GM21723 (cell line): ENCODE measurements at regions not wholly inside any gene's neighbourhood (a gene's known extent, or its start where the extent isn't known, plus 50 kb on each side); places are given as distances from the start of the nearest gene placed in this dataset.
"Not testable (repeated sequence)": the region's sequence is repeated elsewhere in the genome, so short reads cannot be mapped to it uniquely, and the experiment has no call there.

Source experiments
- ATAC-seq: cut with Tn5 transposase; IDR thresholded peaks from one replicate; pipeline ENCODE4 v1.9.1; 2021; ENCODE audit warnings: mild to moderate bottlenecking, moderate library complexity; ENCODE audit not compliant: unreplicated experiment

GRCh38 chr3:147661916-147662315 is 252.8 kb downstream of the ZIC1 start:
- ATAC-seq: no peak

DNA sequence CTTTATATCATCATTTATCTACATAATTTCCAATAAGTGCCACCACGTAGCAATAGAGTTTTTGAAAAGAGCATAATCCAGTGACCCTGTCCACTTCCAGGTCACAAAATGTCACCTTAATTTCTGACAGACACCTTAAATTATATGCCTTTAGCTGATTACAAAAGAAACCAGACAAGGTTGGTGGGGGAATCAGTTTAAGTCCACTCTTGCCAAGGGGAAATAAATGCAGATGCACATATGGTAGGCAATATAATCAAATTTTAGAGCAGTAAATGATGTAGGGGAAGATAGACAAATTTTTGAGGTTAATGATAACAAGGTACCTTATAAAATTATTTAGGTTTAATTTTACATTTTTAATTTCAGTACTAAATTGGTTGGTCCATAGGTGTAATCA is 253.5 kb downstream of the ZIC1 start:
- no peak for ATAC-seq

- ATAC-seq: no peak
These were observed 259.9 kb downstream of the ZIC1 start for GRCh38 chr3:147669077-147669476.

DNA sequence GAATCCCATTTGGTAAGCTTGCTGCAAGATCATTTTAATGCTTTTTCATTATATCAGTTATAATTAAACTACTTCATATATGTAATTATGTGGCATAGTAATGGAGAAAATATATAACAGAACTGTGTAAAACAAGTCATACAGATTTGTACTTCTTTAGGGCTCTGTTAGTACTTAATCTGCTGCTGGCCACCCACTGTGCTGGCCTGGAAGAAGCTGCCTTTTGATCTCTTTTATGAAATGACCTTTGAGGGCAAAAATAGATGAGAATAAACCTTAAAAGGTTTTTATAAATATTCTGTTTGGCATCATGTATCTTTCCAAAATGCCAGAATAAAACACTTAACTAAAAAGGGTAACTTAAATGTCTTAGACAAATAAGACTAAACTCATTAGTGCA is 262.9 kb downstream of the ZIC1 start:
- no peak for ATAC-seq

DNA sequence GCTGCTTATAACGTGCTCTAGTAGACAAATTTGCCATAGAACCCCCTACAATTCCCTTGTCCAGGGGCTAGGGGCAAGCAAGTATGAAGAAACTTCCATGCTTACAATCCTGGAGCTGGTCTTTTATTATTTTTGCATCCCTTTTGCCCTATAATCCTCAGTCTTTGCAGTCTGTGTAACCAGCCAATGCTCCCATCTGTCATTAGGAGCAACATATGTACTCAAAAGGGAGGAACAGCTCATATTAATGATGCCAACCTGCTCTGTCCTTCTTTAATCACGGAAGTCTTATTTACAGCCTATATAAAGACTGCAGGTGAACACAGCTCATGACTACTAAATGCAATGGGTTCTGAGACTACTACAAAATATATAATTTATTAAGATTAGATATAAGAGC is 263.3 kb downstream of the ZIC1 start:
- no peak for ATAC-seq

DNA sequence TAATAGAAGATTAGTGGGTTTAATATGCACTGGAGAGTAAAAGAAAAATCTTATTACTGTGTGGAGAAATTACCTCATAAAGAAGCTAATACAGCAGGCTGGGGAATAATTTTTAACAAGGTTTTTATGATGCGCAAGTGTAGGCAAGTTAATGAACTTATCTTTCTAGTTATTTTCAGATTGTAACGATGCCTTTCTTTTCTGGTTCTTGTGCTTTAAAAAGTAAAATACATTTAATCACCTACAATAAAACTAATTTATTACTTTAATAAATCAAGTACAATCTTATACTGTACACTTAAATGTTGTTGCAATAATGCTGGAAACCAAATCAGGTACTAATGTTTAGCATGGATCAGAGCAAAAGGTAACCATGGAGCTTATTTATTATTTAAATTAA is 266.6 kb downstream of the ZIC1 start:
- no peak for ATAC-seq

DNA sequence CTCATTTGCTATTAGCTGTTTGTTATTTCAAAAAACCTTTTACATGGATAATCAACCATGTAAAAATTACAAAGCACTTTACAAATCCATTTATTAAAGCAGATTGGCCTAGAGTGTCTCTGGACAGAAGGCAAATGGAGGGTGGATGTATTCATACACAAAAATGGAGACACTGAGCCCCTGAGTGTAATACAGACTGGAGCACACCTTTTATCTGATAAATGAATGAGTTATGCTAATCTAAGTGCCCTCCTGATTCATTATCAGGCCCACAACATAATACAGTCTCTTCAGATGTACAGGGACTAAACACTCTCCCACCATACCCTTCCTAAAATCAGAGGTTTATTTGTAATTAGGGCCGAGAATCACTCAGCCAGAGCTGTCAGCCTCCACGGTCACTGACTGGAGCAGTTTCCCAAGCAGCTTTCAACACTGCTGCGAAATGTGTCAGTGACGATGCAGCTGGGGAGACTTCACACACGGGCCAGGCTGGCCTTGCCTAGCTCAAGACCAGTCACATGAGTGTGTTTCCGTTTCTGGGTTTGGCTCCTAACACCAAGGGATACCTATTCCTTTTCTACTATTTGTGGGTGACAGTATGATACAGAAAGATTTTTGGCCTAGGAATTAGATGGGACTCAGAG is 271.8 kb downstream of the ZIC1 start:
- ATAC-seq: no peak

GRCh38 chr3:147688868-147689267 is 279.7 kb downstream of the ZIC1 start:
- ATAC-seq: no peak

DNA sequence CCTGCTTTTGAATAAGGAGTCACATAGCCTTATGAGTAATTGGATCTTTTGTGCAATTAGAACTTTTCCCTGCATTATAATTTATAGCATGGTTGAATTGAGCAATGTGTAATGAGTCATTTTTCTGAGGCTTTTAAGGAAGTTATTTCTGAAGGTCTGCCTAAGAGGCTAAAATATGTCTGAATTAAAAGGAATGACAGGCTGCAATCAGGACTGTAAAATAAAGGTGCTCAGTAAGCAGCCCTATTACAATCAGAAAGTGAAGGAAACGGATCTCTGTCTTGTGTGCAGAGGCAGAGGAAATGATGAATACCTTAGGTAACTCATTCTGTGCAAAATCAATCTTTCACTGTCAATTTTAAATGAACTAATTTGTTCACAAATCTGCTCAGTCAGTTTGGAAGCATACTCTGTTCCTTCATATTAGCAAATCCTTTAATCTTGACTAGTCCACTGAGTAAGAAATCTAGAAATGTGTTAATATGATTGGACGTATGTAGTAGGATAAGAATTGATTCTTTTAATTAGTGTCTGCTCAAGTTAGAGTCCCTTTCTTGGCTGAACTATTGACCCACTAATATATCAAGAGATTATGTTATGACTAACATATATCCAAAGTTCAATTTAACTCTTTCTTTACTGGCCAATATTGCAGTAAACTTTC is 290.1 kb downstream of the ZIC1 start:
- ATAC-seq: no peak

GRCh38 chr3:147701195-147701594 is 292.0 kb downstream of the ZIC1 start:
- no peak for ATAC-seq

GRCh38 chr3:147702509-147702908 is 293.3 kb downstream of the ZIC1 start:
- ATAC-seq: no peak

GRCh38 chr3:147705651-147706051 is 296.5 kb downstream of the ZIC1 start:
- ATAC-seq: no peak

- ATAC-seq: not testable (repeated sequence)
These were observed 301.6 kb downstream of the ZIC1 start for GRCh38 chr3:147710753-147711152.

GRCh38 chr3:147712357-147712756 is 303.2 kb downstream of the ZIC1 start:
- no peak for ATAC-seq

DNA sequence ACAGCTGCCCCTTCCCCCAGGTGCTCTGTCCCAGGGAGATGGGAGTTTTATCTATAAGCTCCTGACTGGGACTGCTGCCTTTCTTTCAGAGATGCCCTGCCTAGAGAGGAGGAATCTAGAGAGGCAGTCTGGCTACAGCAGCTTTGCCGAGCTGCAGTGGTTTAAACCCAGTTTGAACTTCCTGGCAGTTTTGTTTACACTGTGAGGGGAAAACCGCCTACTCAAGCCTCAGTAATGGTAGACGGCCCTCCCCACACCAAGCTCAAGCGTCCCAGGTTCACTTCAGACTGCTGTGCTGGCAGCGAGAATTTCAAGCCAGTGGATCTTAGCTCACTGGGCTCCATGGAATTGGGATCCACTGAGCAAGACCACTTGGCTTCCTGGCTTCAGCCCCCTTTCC is 303.6 kb downstream of the ZIC1 start:
- not testable (repeated sequence) for ATAC-seq

DNA sequence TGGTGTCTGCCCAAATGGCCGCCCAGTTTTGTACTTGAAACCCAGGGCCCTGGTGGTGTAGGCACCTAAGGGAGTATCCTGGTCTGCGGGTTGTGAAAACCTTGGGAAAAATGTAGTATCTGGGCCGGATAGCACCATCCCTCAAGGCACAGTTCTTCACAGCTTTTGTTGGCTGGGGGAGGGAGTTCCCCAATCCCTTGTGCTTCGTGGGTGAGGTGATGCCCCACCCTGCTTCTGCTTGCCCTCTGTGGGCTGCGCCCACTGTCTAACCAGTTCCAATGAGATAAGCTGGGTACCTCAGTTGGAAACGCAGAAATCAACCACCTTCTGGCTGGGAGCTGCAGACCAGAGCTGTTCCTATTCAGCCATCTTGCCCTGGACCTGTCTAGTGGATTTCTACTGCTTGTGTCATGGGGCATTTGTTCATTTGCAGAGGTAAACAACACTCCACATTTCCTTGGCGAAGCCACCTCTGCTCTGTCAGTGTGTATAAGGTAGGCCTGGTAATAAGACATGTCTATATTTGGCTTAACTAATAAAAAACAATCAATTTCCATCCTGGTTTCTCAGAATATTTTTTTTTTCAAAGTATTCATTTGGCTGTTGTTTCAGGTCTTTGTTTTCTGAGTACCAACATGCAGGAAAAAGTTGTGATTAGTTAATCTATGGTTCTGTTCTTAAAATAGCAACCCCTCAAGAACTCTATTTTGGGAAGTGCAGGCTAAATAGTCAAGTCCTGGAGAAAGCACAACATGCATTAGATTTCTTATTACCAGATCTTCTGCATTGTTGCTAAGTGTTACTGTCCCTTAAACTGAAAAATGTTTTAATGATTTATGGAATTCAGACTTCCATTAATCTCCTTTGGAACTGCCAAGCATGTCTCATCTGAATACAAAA is 304.3 kb downstream of the ZIC1 start:
- ATAC-seq: no peak

DNA sequence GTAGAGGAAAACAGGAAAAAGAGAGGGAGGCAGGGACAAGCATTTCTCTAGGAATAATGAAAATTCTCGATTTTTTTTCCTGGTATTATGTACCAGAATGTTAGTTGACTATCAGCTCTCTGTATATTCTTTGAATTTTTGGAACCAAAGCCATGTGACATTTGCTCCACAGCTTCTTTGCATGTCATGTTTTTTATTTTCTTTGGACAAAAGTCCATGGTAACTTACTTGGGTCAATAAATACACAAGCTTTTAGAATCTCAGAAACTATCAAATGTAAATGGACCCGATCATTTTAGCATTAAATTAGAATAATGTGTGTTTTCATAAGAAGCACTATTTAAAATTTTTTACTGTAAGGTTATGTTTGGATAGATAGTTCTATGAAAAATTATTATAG is 320.5 kb downstream of the ZIC1 start:
- ATAC-seq: no peak

- no peak for ATAC-seq
These were observed 321.1 kb downstream of the ZIC1 start for GRCh38 chr3:147730284-147730683.

DNA sequence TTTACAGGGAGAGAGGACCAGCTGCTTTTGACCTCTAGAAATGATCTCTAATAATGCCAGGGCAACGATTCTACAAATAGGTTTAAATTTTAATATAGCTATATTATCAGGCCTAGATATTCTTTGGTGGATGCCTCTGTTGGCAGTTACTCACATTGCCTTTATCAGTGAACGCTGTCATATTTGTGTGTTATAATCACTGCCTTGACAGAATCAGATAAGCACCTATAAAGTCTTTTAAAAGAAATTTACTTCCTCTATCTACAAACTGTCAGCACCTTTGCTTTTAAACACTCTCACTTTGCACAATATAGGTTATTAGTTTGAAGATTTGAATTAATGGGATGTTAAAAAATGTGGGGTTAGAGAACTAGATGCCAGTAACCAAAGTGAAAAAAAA is 324.1 kb downstream of the ZIC1 start:
- no peak for ATAC-seq

DNA sequence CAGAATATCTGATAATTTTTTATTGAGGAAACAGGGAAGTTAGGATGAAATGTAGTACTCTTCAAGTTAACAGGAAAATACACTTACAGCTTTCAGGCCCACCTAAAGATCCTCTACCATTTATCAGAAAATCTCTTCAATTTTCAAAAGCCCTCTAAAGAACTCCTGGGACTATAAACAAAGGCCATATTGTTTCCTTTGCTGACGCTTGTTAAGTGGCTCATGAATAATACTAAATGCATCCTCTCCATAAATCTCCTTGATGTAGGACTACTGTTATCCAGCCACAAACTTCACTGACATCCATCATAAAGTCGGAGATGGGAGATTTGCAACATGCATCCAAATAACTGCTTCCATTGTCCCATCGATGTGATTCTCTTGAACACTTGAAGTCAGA is 326.5 kb downstream of the ZIC1 start:
- no peak for ATAC-seq

DNA sequence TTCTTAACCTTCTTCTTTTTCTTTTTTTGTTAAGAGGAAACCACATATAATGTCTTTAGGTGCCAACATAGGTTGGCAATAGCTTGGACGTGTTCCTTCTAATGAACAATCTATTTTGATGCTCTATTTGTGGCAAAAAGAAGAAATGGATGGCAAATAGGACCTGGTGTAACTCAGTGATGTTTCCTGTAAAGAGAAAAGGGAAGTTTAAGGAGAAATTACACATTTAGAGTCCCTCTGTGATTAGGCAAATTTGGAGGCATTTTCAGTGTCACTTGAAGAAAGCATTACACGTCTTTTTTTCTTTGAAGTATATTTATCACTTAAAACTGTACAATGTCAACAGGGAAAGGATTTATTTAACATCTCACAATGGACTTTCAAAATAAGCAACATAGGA is 327.1 kb downstream of the ZIC1 start:
- ATAC-seq: no peak

DNA sequence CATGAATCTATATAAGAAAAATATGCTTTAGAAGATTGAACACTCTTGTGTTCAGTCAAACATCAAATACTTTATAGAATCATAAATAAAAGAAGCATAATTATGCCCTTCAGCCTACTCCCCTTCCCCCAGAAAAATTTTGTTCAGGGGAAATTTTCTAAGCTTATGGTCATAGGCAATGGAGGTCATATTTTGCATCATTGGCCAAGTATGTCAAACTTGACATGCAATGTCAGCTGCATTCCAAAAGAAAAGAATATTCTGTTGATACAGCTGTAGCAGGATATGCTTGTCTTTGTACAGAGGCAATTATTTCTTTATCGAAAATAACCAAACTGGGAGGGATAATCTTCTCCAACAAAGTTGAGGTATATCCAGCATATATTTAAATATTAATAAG is 328.2 kb downstream of the ZIC1 start:
- no peak for ATAC-seq
